Mesendoderm (in vitro differentiated cells): ENCODE measurements at regions not wholly inside any gene's neighbourhood (a gene's known extent, or its start where the extent isn't known, plus 50 kb on each side); places are given as distances from the start of the nearest gene placed in this dataset.

Source experiments
- DNase-seq: peaks from one replicate; pipeline ENCODE4 v3.0.0; 2013
- H2AK5ac ChIP-seq: 2 replicates; pipeline ENCODE4 v1.6.1; 2013; ENCODE audit warnings: low read length, inconsistent platforms
- H2BK120ac ChIP-seq: 2 replicates; pipeline ENCODE4 v1.6.1; 2013; ENCODE audit warnings: low read depth, mild to moderate bottlenecking, low read length, moderate library complexity, mixed read lengths
- H2BK15ac ChIP-seq: replicated peaks from 2 replicates; pipeline ENCODE4 v1.6.1; 2013; ENCODE audit warnings: low read depth, mild to moderate bottlenecking, moderate library complexity
- H2BK5ac ChIP-seq: 2 replicates; pipeline ENCODE4 v1.6.1; 2013; ENCODE audit warnings: low read length, inconsistent platforms
- H3K18ac ChIP-seq: 2 replicates; pipeline ENCODE4 v1.6.1; 2013; ENCODE audit warnings: mild to moderate bottlenecking, low read length, mixed read lengths
- H3K23ac ChIP-seq: one replicate; pipeline ENCODE4 v1.6.1; 2013; ENCODE audit warnings: low read length
- H3K27ac ChIP-seq: 2 replicates; pipeline ENCODE4 v1.5.1; 2013; ENCODE audit warnings: low read depth, mild to moderate bottlenecking, inconsistent platforms, low read length, moderate library complexity
- H3K27me3 ChIP-seq: 2 replicates; pipeline ENCODE4 v1.6.1; 2013; ENCODE audit warnings: low read length, control low read depth, mild to moderate bottlenecking, inconsistent platforms; ENCODE audit not compliant: insufficient read depth, poor library complexity
- H3K36me3 ChIP-seq: 2 replicates; pipeline ENCODE4 v1.6.1; 2013; ENCODE audit warnings: low read length, inconsistent platforms; ENCODE audit not compliant: control insufficient read depth, insufficient read depth
- H3K4ac ChIP-seq: one replicate; pipeline ENCODE4 v1.6.1; 2013; ENCODE audit warnings: low read depth, mild to moderate bottlenecking, low read length, moderate library complexity
- H3K4me1 ChIP-seq: 2 replicates; pipeline ENCODE4 v1.6.1; 2013; ENCODE audit warnings: low read depth, low read length, inconsistent platforms; ENCODE audit not compliant: control insufficient read depth
- H3K4me2 ChIP-seq: 2 replicates; pipeline ENCODE4 v1.6.1; 2013; ENCODE audit warnings: low read length
- H3K4me3 ChIP-seq: 2 replicates; pipeline ENCODE4 v1.5.1; 2013; ENCODE audit warnings: mild to moderate bottlenecking, low read length
- H3K56ac ChIP-seq: one replicate; pipeline ENCODE4 v1.6.1; 2013; ENCODE audit warnings: low read length
- H3K79me1 ChIP-seq: 2 replicates; pipeline ENCODE4 v1.6.1; 2013; ENCODE audit warnings: low read length, inconsistent platforms
- H3K79me2 ChIP-seq: 2 replicates; pipeline ENCODE4 v1.6.1; 2013; ENCODE audit warnings: mild to moderate bottlenecking, low read length; ENCODE audit not compliant: control insufficient read depth, insufficient read depth
- H3K9ac ChIP-seq: 2 replicates; pipeline ENCODE4 v1.6.1; 2013; ENCODE audit warnings: low read length, inconsistent platforms
- H4K5ac ChIP-seq: one replicate; pipeline ENCODE4 v1.6.1; 2013; ENCODE audit warnings: low read length
- H4K8ac ChIP-seq: one replicate; pipeline ENCODE4 v1.6.1; 2013; ENCODE audit warnings: low read depth, mild to moderate bottlenecking, control low read depth, low read length, moderate library complexity
- WGBS: extraction: QIAGEN DNeasy Blood & Tissue Kit; methylation state at CpG from one replicate; pipeline ENCODE4 v1.1.7; 2013; ENCODE audit warnings: low lambda C conversion rate, missing lambda C conversion rate; ENCODE audit not compliant: insufficient coverage; ENCODE audit errors: extremely low coverage; 5-methylcytosine and 5-hydroxymethylcytosine counted together

GRCh38 chr14:87784386-87784785, 208.6 kb downstream of the GALC start:
- H2AK5ac ChIP-seq = no peak overlapping the region
- no peak overlapping the region for H3K56ac ChIP-seq
- H2BK15ac ChIP-seq = no peak overlapping the region
- no peaks in the 10 kb centered on the region for H3K79me2 ChIP-seq
- H3K4me2 ChIP-seq = no peak overlapping the region
- no CpG with 5 or more reads among the region's 1 CpG for WGBS
- no peak overlapping the region for H3K4me3 ChIP-seq
- no peak overlapping the region for H2BK120ac ChIP-seq
- H3K23ac ChIP-seq = no peak overlapping the region
- no peaks in the 10 kb centered on the region for H3K79me1 ChIP-seq
- no peaks in the 10 kb centered on the region for H3K36me3 ChIP-seq
- no peaks in the 10 kb centered on the region for H3K4me1 ChIP-seq
- H4K5ac ChIP-seq = no peak overlapping the region
- H3K4ac ChIP-seq = no peak overlapping the region
- no peak overlapping the region for H2BK5ac ChIP-seq
- H3K9ac ChIP-seq = no peak overlapping the region
- no peak overlapping the region for H4K8ac ChIP-seq
- no peaks in the 10 kb centered on the region for H3K27me3 ChIP-seq
- no peak overlapping the region for H3K18ac ChIP-seq
- DNase-seq = no peak
- H3K27ac ChIP-seq = no peak overlapping the region

GRCh38 chr14:87783071-87783470, 209.9 kb downstream of the GALC start:
- no CpG with 5 or more reads among the region's 2 CpGs for WGBS
- H3K36me3 ChIP-seq = no peaks in the 10 kb centered on the region
- no peak overlapping the region for H3K4ac ChIP-seq
- no peak overlapping the region for H2BK120ac ChIP-seq
- no peak for DNase-seq
- H2BK15ac ChIP-seq = no peak overlapping the region
- H3K23ac ChIP-seq = no peak overlapping the region
- no peak overlapping the region for H4K5ac ChIP-seq
- H3K9ac ChIP-seq = no peak overlapping the region
- no peak overlapping the region for H3K27ac ChIP-seq
- no peak overlapping the region for H3K56ac ChIP-seq
- no peak overlapping the region for H3K18ac ChIP-seq
- H3K27me3 ChIP-seq = no peaks in the 10 kb centered on the region
- no peaks in the 10 kb centered on the region for H3K4me1 ChIP-seq
- no peak overlapping the region for H4K8ac ChIP-seq
- no peaks in the 10 kb centered on the region for H3K79me2 ChIP-seq
- no peaks in the 10 kb centered on the region for H3K79me1 ChIP-seq
- H3K4me3 ChIP-seq = no peak overlapping the region
- no peak overlapping the region for H2AK5ac ChIP-seq
- no peak overlapping the region for H3K4me2 ChIP-seq
- no peak overlapping the region for H2BK5ac ChIP-seq

GRCh38 chr14:87772854-87773253, 220.1 kb downstream of the GALC start:
- no peak overlapping the region for H4K5ac ChIP-seq
- no peak overlapping the region for H3K9ac ChIP-seq
- no peak overlapping the region for H4K8ac ChIP-seq
- no peaks in the 10 kb centered on the region for H3K79me1 ChIP-seq
- H3K79me2 ChIP-seq = no peaks in the 10 kb centered on the region
- H3K36me3 ChIP-seq = no peaks in the 10 kb centered on the region
- H2BK120ac ChIP-seq = no peak overlapping the region
- no peak overlapping the region for H3K27ac ChIP-seq
- H3K4ac ChIP-seq = no peak overlapping the region
- no peak for DNase-seq
- H3K18ac ChIP-seq = no peak overlapping the region
- no peak overlapping the region for H2BK15ac ChIP-seq
- H3K4me3 ChIP-seq = no peak overlapping the region
- H3K4me1 ChIP-seq = no peaks in the 10 kb centered on the region
- no CpG with 5 or more reads among the region's 7 CpGs for WGBS
- no peak overlapping the region for H3K4me2 ChIP-seq
- H3K56ac ChIP-seq = no peak overlapping the region
- H3K23ac ChIP-seq = no peak overlapping the region
- H2AK5ac ChIP-seq = no peak overlapping the region
- no peaks in the 10 kb centered on the region for H3K27me3 ChIP-seq
- H2BK5ac ChIP-seq = no peak overlapping the region

- no peaks in the 10 kb centered on the region for H3K27me3 ChIP-seq
- H3K79me1 ChIP-seq = no peaks in the 10 kb centered on the region
- no peak overlapping the region for H2AK5ac ChIP-seq
- H3K56ac ChIP-seq = no peak overlapping the region
- no peak overlapping the region for H3K9ac ChIP-seq
- H3K23ac ChIP-seq = no peak overlapping the region
- H3K18ac ChIP-seq = no peak overlapping the region
- no peak overlapping the region for H3K4me2 ChIP-seq
- no peak for DNase-seq
- no peak overlapping the region for H4K8ac ChIP-seq
- H2BK15ac ChIP-seq = no peak overlapping the region
- no peak overlapping the region for H3K27ac ChIP-seq
- H3K4me1 ChIP-seq = no peaks in the 10 kb centered on the region
- H4K5ac ChIP-seq = no peak overlapping the region
- no peak overlapping the region for H3K4ac ChIP-seq
- H3K36me3 ChIP-seq = no peaks in the 10 kb centered on the region
- no peaks in the 10 kb centered on the region for H3K79me2 ChIP-seq
- H3K4me3 ChIP-seq = no peak overlapping the region
- WGBS = no CpG with 5 or more reads among the region's 2 CpGs
- H2BK120ac ChIP-seq = no peak overlapping the region
- H2BK5ac ChIP-seq = no peak overlapping the region
Measured at GRCh38 chr14:87767567-87767901, 225.4 kb downstream of the GALC start.

- H4K5ac ChIP-seq = no peak overlapping the region
- H3K4me1 ChIP-seq = no peaks in the 10 kb centered on the region
- no peak overlapping the region for H2BK15ac ChIP-seq
- H3K23ac ChIP-seq = no peak overlapping the region
- H2BK5ac ChIP-seq = no peak overlapping the region
- WGBS = no CpG with 5 or more reads among the region's 2 CpGs
- H3K4me3 ChIP-seq = no peak overlapping the region
- no peak overlapping the region for H3K4ac ChIP-seq
- no peak overlapping the region for H2AK5ac ChIP-seq
- DNase-seq = no peak
- H3K79me1 ChIP-seq = no peaks in the 10 kb centered on the region
- no peak overlapping the region for H3K9ac ChIP-seq
- no peak overlapping the region for H3K27ac ChIP-seq
- no peak overlapping the region for H3K56ac ChIP-seq
- no peaks in the 10 kb centered on the region for H3K79me2 ChIP-seq
- H3K4me2 ChIP-seq = no peak overlapping the region
- H2BK120ac ChIP-seq = no peak overlapping the region
- no peak overlapping the region for H3K18ac ChIP-seq
- H4K8ac ChIP-seq = no peak overlapping the region
- no peaks in the 10 kb centered on the region for H3K36me3 ChIP-seq
- no peaks in the 10 kb centered on the region for H3K27me3 ChIP-seq
Measured at GRCh38 chr14:87758876-87759275, 234.1 kb downstream of the GALC start.

- WGBS = no CpG with 5 or more reads among the region's 2 CpGs
- Histone ChIP-seq H3K79me2 (no peaks in the 10 kb centered on the region), H2BK15ac (no peak overlapping the region), H4K8ac (no peak overlapping the region), H4K5ac (no peak overlapping the region), H3K9ac (no peak overlapping the region), H3K4me1 (no peaks in the 10 kb centered on the region), H2BK5ac (no peak overlapping the region), H3K23ac (no peak overlapping the region), H3K4me3 (no peak overlapping the region), H3K4me2 (no peak overlapping the region), H3K56ac (no peak overlapping the region), H3K18ac (no peak overlapping the region), H3K4ac (no peak overlapping the region), H3K27me3 (no peaks in the 10 kb centered on the region), H3K36me3 (no peaks in the 10 kb centered on the region), H2AK5ac (no peak overlapping the region), H3K79me1 (no peaks in the 10 kb centered on the region), H3K27ac (no peak overlapping the region), H2BK120ac (no peak overlapping the region)
- no peak for DNase-seq
Measured at GRCh38 chr14:87756661-87757060, 236.3 kb downstream of the GALC start.
